Left ventricle myocardium inferior (tissue), 1 donor: ENCODE measurements at regions not wholly inside any gene's neighbourhood (a gene's known extent, or its start where the extent isn't known, plus 50 kb on each side); places are given as distances from the start of the nearest gene placed in this dataset.

Experiments used
- DNase-seq: peaks from one replicate; pipeline ENCODE4 v3.0.0-alpha.2; 2020
- H3K27ac ChIP-seq: fragments of 200-600 bp; replicated peaks from 2 replicates; pipeline ENCODE4 v1.8.0; 2021
- H3K27me3 ChIP-seq: fragments of 200-600 bp; 2 replicates; pipeline ENCODE4 v1.8.0; 2021; ENCODE audit warnings: low read depth
- H3K36me3 ChIP-seq: fragments of 200-600 bp; 2 replicates; pipeline ENCODE4 v1.8.0; 2021
- H3K4me1 ChIP-seq: fragments of 200-600 bp; 2 replicates; pipeline ENCODE4 v1.8.0; 2021
- H3K4me3 ChIP-seq: fragments of 200-600 bp; 2 replicates; pipeline ENCODE4 v1.8.0; 2021; ENCODE audit warnings: mild to moderate bottlenecking, moderate library complexity
- H3K9me3 ChIP-seq: fragments of 200-600 bp; replicated peaks from 2 replicates; pipeline ENCODE4 v1.8.0; 2021
- intact Hi-C: fragments of 100-400 bp; cut with micrococcal nuclease; formaldehyde crosslinking; loops from one replicate; pipeline ENCODE4 v1.11.0; 2022
- TF ChIP-seq, protein P1 (sequence below): fragments of 200-600 bp; IDR thresholded peaks from 2 replicates; pipeline ENCODE4 v1.8.0; 2021; ENCODE audit warnings: antibody characterized with exemption, mild to moderate bottlenecking, borderline replicate concordance
- donor health status: DM: no; HTN: yes; CAD: no; lungs with severe emphysema.

DNA sequence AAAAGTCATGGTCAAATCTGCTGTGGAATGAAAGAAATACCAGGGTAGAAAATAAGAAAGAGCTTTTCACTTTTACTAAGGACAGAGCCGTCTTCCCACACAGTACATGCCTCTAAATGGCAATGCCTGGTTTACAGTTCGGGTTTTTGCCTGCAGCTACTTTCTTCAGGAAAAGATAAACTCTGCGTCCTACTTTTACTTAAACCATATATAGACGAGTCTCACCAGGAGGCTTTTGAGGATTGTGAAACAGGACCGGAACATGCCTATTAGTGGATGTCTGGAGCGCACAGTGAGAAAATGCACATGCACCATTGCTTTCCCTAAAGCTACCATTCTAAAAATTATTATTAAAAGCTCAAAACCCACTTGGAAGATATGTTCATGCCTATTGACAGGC is 70.5 kb downstream of the KLF6 start:
- Histone ChIP-seq H3K27me3 (no peaks in the 10 kb centered on the region), H3K36me3 (no peaks in the 10 kb centered on the region), H3K27ac (no peak overlapping the region), H3K4me1 (no peaks in the 10 kb centered on the region), H3K4me3 (no peak overlapping the region), H3K9me3 (peaks cover 20% of the 10 kb centered on the region)
- TF ChIP-seq, protein P1, sequence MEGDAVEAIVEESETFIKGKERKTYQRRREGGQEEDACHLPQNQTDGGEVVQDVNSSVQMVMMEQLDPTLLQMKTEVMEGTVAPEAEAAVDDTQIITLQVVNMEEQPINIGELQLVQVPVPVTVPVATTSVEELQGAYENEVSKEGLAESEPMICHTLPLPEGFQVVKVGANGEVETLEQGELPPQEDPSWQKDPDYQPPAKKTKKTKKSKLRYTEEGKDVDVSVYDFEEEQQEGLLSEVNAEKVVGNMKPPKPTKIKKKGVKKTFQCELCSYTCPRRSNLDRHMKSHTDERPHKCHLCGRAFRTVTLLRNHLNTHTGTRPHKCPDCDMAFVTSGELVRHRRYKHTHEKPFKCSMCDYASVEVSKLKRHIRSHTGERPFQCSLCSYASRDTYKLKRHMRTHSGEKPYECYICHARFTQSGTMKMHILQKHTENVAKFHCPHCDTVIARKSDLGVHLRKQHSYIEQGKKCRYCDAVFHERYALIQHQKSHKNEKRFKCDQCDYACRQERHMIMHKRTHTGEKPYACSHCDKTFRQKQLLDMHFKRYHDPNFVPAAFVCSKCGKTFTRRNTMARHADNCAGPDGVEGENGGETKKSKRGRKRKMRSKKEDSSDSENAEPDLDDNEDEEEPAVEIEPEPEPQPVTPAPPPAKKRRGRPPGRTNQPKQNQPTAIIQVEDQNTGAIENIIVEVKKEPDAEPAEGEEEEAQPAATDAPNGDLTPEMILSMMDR, result no peak
- intact Hi-C loops, result no loop called here
- no peak for DNase-seq

DNA sequence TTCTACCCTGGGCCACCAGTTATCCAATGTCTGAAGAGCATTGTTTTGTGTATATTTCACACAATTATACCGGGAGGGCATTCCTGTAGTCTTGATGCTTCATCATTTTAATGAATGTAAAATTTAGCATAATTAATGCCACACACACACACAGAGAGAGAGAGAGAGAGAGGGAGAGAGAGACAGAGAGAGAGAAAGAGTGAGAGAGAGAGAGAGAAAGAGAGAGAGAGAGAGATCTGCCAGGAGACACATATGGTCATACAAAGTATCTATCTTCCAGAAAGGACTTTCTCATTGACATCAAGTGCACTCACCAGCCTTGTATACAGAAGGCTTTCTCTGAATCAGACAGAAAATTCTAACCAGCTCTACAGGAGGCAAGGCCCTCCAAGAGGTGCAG is 72.3 kb downstream of the KLF6 start:
- Histone ChIP-seq H3K27me3 (no peaks in the 10 kb centered on the region), H3K4me1 (no peaks in the 10 kb centered on the region), H3K4me3 (no peak overlapping the region), H3K9me3 (peaks cover 20% of the 10 kb centered on the region), H3K36me3 (no peaks in the 10 kb centered on the region), H3K27ac (no peak overlapping the region)
- no peak for DNase-seq
- intact Hi-C loops, result no loop called here
- TF ChIP-seq, protein P1, result no peak

DNA sequence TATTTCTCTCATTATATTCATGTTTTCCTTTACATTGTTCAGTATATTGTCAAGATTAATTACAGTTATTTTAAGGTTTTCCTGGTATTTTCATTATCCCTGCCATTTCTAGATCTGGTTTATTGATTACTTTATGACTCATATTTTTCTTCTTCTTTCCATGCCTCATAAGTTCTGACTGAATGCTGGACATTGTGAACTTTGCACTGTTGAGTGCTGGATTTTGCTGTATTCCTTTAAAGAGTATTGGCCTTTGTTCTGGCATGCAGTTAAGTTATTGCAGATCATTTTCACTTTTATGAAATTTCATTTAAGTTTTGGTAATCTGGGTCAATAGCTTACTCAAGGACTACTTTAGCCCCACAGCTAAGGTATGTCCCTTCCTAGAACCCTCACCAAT is 73.1 kb downstream of the KLF6 start:
- TF ChIP-seq, protein P1, result no peak
- no peak for DNase-seq
- Histone ChIP-seq H3K27ac (no peak overlapping the region), H3K27me3 (no peaks in the 10 kb centered on the region), H3K4me1 (no peaks in the 10 kb centered on the region), H3K36me3 (no peaks in the 10 kb centered on the region), H3K4me3 (no peak overlapping the region), H3K9me3 (peaks cover 20% of the 10 kb centered on the region)
- intact Hi-C loops, result no loop called here

- Histone ChIP-seq H3K27ac (no peak overlapping the region), H3K4me1 (no peaks in the 10 kb centered on the region), H3K4me3 (no peak overlapping the region), H3K27me3 (no peaks in the 10 kb centered on the region), H3K9me3 (peaks cover 20% of the 10 kb centered on the region), H3K36me3 (no peaks in the 10 kb centered on the region)
- TF ChIP-seq, protein P1, result no peak
- intact Hi-C loops, result no loop called here
- DNase-seq, result no peak
Measured at GRCh38 chr10:3710764-3711163, 74.2 kb downstream of the KLF6 start.

DNA sequence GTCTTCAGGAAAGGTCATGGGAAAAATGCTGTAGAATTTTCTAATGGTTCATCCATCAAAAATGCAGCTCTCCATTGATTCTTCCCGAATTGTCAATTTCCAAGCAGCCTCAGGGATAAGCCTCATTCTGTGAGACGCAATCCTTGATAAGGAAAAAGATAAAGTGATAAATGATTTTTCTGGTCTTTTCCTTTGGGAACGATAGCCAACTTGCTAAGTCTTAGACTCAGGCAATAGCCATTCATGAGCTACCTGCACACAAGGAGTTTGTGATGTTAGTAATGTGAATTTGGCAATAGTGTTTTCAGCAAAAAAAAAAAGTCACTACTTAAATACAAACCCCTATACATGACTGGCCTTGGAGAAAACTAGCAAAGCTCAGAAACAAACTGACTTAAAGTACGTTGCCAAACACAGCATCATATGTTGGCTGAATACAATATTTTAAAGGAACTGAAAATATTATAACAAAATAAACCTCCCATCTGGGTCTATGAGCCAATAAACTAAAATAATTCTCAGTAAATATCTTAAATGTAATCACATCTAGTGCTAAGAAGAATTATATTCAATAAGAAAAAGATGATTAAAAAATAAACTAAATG is 75.5 kb downstream of the KLF6 start:
- no peak overlapping the region for H3K4me3 ChIP-seq
- no peak for DNase-seq
- H3K27ac ChIP-seq, result no peak overlapping the region
- H3K36me3 ChIP-seq, result no peaks in the 10 kb centered on the region
- intact Hi-C loops, result no loop called here
- peaks cover 10% of the 10 kb centered on the region for H3K4me1 ChIP-seq
- H3K27me3 ChIP-seq, result no peaks in the 10 kb centered on the region
- TF ChIP-seq, protein P1, result no peak
- peaks cover 20% of the 10 kb centered on the region for H3K9me3 ChIP-seq

GRCh38 chr10:3708852-3709251 is 76.2 kb downstream of the KLF6 start:
- no peaks in the 10 kb centered on the region for H3K36me3 ChIP-seq
- no peak overlapping the region for H3K27ac ChIP-seq
- H3K27me3 ChIP-seq, result no peaks in the 10 kb centered on the region
- no peak overlapping the region for H3K4me3 ChIP-seq
- intact Hi-C loops, result no loop called here
- H3K9me3 ChIP-seq, result peaks cover 20% of the 10 kb centered on the region
- peaks cover 14% of the 10 kb centered on the region for H3K4me1 ChIP-seq
- no peak for DNase-seq
- TF ChIP-seq, protein P1, result no peak
